ENCODE measurements at regions not wholly inside any gene's neighbourhood (a gene's known extent, or its start where the extent isn't known, plus 50 kb on each side); places are given as distances from the start of the nearest gene placed in this dataset.
A peak's percentile ranks its signal among the peaks of the same experiment; 100 is the strongest.

DNA sequence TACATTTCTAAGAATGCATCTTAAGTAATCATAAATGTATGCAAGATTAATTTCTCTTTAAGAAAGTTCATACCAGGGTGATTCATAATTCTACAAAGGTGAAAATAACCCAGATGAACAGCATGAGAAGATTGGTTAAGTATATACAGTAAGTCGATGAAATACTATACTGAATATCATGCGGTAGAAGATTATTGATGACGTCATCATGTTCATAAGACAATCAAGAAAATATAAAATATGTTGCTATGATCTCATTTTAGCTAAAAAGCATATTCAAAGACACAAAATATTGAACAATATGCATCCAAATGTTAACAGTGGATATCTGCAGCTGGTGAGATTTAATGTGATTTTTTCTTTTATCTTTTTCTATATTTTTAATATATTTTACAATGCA, 312.0 kb upstream of the FGF13 start (continued):
- no peak for TF ChIP-seq CREB3 (tag; conservative IDR thresholded peaks at IDR 0.05; ENCODE audit: low read depth)
- TF ChIP-seq ZNF696 (CRISPR knock-in tag; conservative IDR thresholded peaks at IDR 0.05): no peak
- TF ChIP-seq ZNF174 (CRISPR knock-in tag; IDR thresholded peaks at IDR 0.05): no peak
- peak; percentile 81 for TF ChIP-seq ATF7 (IDR thresholded peaks at IDR 0.05)
- TF ChIP-seq TCF7 (IDR thresholded peaks at IDR 0.05; ENCODE audit: borderline replicate concordance): no peak
- TF ChIP-seq RNF2 (IDR thresholded peaks at IDR 0.05): no peak
- TF ChIP-seq ATF3 (IDR thresholded peaks at IDR 0.05): peak; percentile 93
- no peak for TF ChIP-seq ATF3 (CRISPR knock-in tag; conservative IDR thresholded peaks at IDR 0.05)
- TF ChIP-seq MEIS2 (IDR thresholded peaks at IDR 0.05; ENCODE audit: partially characterized antibody): no peak
- peak; percentile 39; the same call in 1 of the 2 replicates for TF ChIP-seq MAFK (IDR thresholded peaks at IDR 0.05; ENCODE audit: low read length)
- no peak for TF ChIP-seq THAP12 (CRISPR knock-in tag; IDR thresholded peaks at IDR 0.05)
- no peak for TF ChIP-seq NCOA2 (IDR thresholded peaks at IDR 0.05; ENCODE audit: partially characterized antibody in 2 of 2)
- TF ChIP-seq NCOR1 (IDR thresholded peaks at IDR 0.05): no peak
- TF ChIP-seq HMG20A (CRISPR knock-in tag; conservative IDR thresholded peaks at IDR 0.05): no peak
- no peak for TF ChIP-seq MTA1 (IDR thresholded peaks at IDR 0.05; ENCODE audit: borderline replicate concordance)
- TF ChIP-seq C11orf30 (IDR thresholded peaks at IDR 0.05; ENCODE audit: low read depth): peak; percentile 30; the same call in 1 of the 2 replicates
- TF ChIP-seq POLR2G (IDR thresholded peaks at IDR 0.05; ENCODE audit: low read depth, low read length): no peak
- TF ChIP-seq RBM22 (IDR thresholded peaks at IDR 0.05; ENCODE audit: low read depth, low read length, poor library complexity, severe bottlenecking): no peak
- TF ChIP-seq MAFF (IDR thresholded peaks at IDR 0.05; ENCODE audit: low read length): 0 out of 2 replicates have a peak, but pooled peaks have one; percentile 19
- 0 out of 2 replicates have a peak, but pooled peaks have one; percentile 13 for TF ChIP-seq JUNB (CRISPR knock-in tag; conservative IDR thresholded peaks at IDR 0.05)
- TF ChIP-seq MTA3 (IDR thresholded peaks at IDR 0.05; ENCODE audit: borderline replicate concordance): no peak
- no peak for TF ChIP-seq HDAC6 (IDR thresholded peaks at IDR 0.05; ENCODE audit: low read depth, low read length)
- TF ChIP-seq SMARCA5 (IDR thresholded peaks at IDR 0.05): no peak
- no peak for TF ChIP-seq HNRNPL (IDR thresholded peaks at IDR 0.05; ENCODE audit: low read depth, low read length)
- no peak for TF ChIP-seq CHD1 (IDR thresholded peaks at IDR 0.05; ENCODE audit: low read length)
- TF ChIP-seq ZNF354B (CRISPR knock-in tag; IDR thresholded peaks at IDR 0.05): no peak
- no peak for TF ChIP-seq ATF1 (CRISPR knock-in tag; IDR thresholded peaks at IDR 0.05)
- peak; percentile 78 for TF ChIP-seq ATF1 (tag; IDR thresholded peaks at IDR 0.05)
- no peak for TF ChIP-seq NR4A1 (CRISPR knock-in tag; IDR thresholded peaks at IDR 0.05)
- TF ChIP-seq NR4A1 (tag; IDR thresholded peaks at IDR 0.05): no peak
- TF ChIP-seq POLR2A (conservative IDR thresholded peaks at IDR 0.05): no peak
- TF ChIP-seq ZKSCAN8 (CRISPR knock-in tag; IDR thresholded peaks at IDR 0.05): no peak
- no peak for TF ChIP-seq CTBP1 (IDR thresholded peaks at IDR 0.05; ENCODE audit: borderline replicate concordance)
